ENCODE measurements at regions not wholly inside any gene's neighbourhood (a gene's known extent, or its start where the extent isn't known, plus 50 kb on each side); places are given as distances from the start of the nearest gene placed in this dataset.
A peak's percentile ranks its signal among the peaks of the same experiment; 100 is the strongest.
"Not testable (repeated sequence)": the region's sequence is repeated elsewhere in the genome, so short reads cannot be mapped to it uniquely, and the experiment has no call there.

DNA sequence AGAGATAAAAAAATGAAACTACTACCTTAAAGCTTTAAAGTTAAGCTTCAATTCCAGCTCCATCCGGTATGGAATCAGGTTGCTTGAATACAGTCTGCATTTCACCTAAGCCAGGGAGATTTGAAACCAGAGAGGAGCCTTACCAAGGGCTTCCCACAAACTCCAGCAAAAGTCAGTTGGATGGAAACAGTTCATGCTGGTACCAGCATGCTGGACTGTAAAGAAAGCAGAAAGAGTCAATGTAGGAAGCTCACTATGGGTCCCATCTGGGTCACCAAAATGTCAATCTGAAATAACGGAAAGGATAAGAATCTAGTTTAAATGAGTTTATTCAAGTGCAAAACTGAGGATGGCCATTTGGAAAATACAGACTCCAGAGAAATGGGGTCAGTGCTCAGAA lies 65.3 kb downstream of the CDO1 start:
- no peak for ATAC-seq

GRCh38 chr5:115749016-115749415 lies 67.4 kb downstream of the CDO1 start:
- Histone ChIP-seq H3K4me3 (no peak overlapping the region), H3K36me3 (no peaks in the 10 kb centered on the region), H3K27me3 (no peaks in the 10 kb centered on the region), H3K4me1 (no peaks in the 10 kb centered on the region), H3K27ac (no peak overlapping the region), H3K9me3 (peaks cover 0 to 14% of the 10 kb centered on the region in 2 donors)
- DNase-seq (no peak), ATAC-seq (no peak)
- intact Hi-C loops (cut with DNase I) = no loop called here
- TF ChIP-seq CTCF (IDR thresholded peaks at IDR 0.05) = no peak

More for the DNA sequence above, 65.3 kb downstream of the CDO1 start:
- no peak overlapping the region for H3K27ac ChIP-seq
- no peaks in the 10 kb centered on the region for H3K4me1 ChIP-seq
- H3K4me3 ChIP-seq = no peak overlapping the region
- intact Hi-C loops (cut with DNase I) = no loop called here
- no peak for TF ChIP-seq CTCF (IDR thresholded peaks at IDR 0.05)
- no peaks in the 10 kb centered on the region for H3K27me3 ChIP-seq
- no peak for DNase-seq
- H3K9me3 ChIP-seq = no peaks in the 10 kb centered on the region
- H3K36me3 ChIP-seq = no peaks in the 10 kb centered on the region

DNA sequence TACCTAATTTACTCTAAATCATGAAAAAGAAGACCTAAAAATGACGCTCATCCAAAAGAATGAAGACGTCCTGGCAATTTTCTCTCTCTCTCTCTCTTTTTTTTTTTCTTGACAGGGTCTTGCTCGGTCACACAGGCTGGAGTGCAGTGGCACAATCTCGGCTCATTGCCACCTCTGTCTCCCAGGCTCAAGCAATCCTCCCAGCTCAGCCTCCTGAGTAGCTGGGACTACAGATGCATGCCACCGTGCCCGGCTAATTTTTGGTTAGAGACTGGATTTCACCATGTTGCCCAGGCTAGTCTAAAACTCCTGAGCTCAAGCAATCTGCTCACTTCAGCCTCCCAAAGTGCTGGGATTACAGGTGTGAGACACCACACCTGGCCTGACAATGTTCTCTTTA lies 77.2 kb downstream of the CDO1 start:
- H3K4me1 ChIP-seq; H3K36me3 ChIP-seq; intact Hi-C loops (cut with DNase I); H3K4me3 ChIP-seq; H3K27ac ChIP-seq; DNase-seq; H3K27me3 ChIP-seq; ATAC-seq: not testable (repeated sequence)
- H3K9me3 ChIP-seq = peaks cover 0 to 13% of the 10 kb centered on the region in 2 donors

GRCh38 chr5:115738830-115739229 lies 77.6 kb downstream of the CDO1 start:
- Histone ChIP-seq H3K9me3 (peaks cover 0 to 10% of the 10 kb centered on the region in 2 donors), H3K4me1 (no peaks in the 10 kb centered on the region), H3K27ac (no peak overlapping the region), H3K27me3 (no peaks in the 10 kb centered on the region), H3K4me3 (no peak overlapping the region), H3K36me3 (no peaks in the 10 kb centered on the region)
- no peak for TF ChIP-seq CTCF (IDR thresholded peaks at IDR 0.05)
- intact Hi-C loops (cut with DNase I) = no loop called here
- DNase-seq = no peak
- peak; percentile 69 for ATAC-seq

GRCh38 chr5:115737452-115737851 lies 79.0 kb downstream of the CDO1 start:
- Histone ChIP-seq H3K27ac (no peak overlapping the region), H3K4me3 (no peak overlapping the region), H3K4me1 (no peaks in the 10 kb centered on the region), H3K27me3 (no peaks in the 10 kb centered on the region), H3K9me3 (no peaks in the 10 kb centered on the region), H3K36me3 (no peaks in the 10 kb centered on the region)
- TF ChIP-seq CTCF (IDR thresholded peaks at IDR 0.05) = no peak
- intact Hi-C loops (cut with DNase I) = no loop called here
- DNase-seq (no peak), ATAC-seq (no peak)

DNA sequence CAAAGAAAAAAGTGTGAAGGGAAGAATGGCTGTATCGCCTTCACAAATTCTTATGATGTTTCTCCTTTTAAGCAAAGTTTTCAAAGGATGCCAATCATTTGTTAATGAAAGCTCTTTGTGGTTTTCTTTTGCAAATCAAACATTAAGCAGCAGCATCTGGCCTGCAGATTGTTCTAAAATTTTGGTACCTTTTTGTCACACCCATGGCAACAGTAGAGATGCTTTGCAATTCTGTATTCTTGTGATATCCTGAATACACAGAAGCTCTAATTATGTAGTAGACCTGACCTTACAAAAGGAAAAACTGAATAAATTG lies 79.8 kb downstream of the CDO1 start:
- no peak overlapping the region for H3K4me3 ChIP-seq
- H3K27me3 ChIP-seq = no peaks in the 10 kb centered on the region
- DNase-seq = no peak
- no peaks in the 10 kb centered on the region for H3K36me3 ChIP-seq
- no peak overlapping the region for H3K27ac ChIP-seq
- intact Hi-C loops (cut with DNase I) = no loop called here
- TF ChIP-seq CTCF (IDR thresholded peaks at IDR 0.05) = no peak
- H3K4me1 ChIP-seq = no peaks in the 10 kb centered on the region
- no peaks in the 10 kb centered on the region for H3K9me3 ChIP-seq
- no peak for ATAC-seq
